CD1c-positive myeloid dendritic cell (primary cell): ENCODE measurements at regions not wholly inside any gene's neighbourhood (a gene's known extent, or its start where the extent isn't known, plus 50 kb on each side); places are given as distances from the start of the nearest gene placed in this dataset.
"Not testable (repeated sequence)": the region's sequence is repeated elsewhere in the genome, so short reads cannot be mapped to it uniquely, and the experiment has no call there.

Experiments
- DNase-seq: peaks from one replicate; pipeline ENCODE4 v3.0.0-alpha.2; 2016; ENCODE audit errors: extremely low spot score

GRCh38 chr5:130580264-130580663 lies 584.8 kb downstream of the HINT1 start:
- DNase-seq: no peak

GRCh38 chr5:130578354-130578753 lies 586.7 kb downstream of the HINT1 start:
- DNase-seq: no peak

GRCh38 chr5:130571076-130571475 lies 594.0 kb downstream of the HINT1 start:
- no peak for DNase-seq

- no peak for DNase-seq
Measured at GRCh38 chr5:130568791-130569190, 596.3 kb downstream of the HINT1 start.

- DNase-seq: no peak
Measured at GRCh38 chr5:130555429-130555828, 609.6 kb downstream of the HINT1 start.

- no peak for DNase-seq
Measured at GRCh38 chr5:130550562-130550928, 614.5 kb downstream of the HINT1 start.

- no peak for DNase-seq
Measured at GRCh38 chr5:130549884-130550561, 615.0 kb downstream of the HINT1 start.

- no peak for DNase-seq
Measured at GRCh38 chr5:130546211-130546610, 618.8 kb downstream of the HINT1 start.

GRCh38 chr5:130545291-130545690 lies 619.8 kb downstream of the HINT1 start:
- DNase-seq: no peak

GRCh38 chr5:130541617-130542221 lies 623.3 kb downstream of the HINT1 start:
- peak; percentile 17 for DNase-seq

GRCh38 chr5:130536691-130537090 lies 628.4 kb downstream of the HINT1 start:
- DNase-seq: no peak

- DNase-seq: no peak
Measured at GRCh38 chr5:130532786-130533185, 628.5 kb downstream of the CHSY3 start.

GRCh38 chr5:130529511-130530485 lies 625.5 kb downstream of the CHSY3 start:
- no peak for DNase-seq

GRCh38 chr5:130529111-130529510 lies 624.8 kb downstream of the CHSY3 start:
- no peak for DNase-seq

- no peak for DNase-seq
Measured at GRCh38 chr5:130528474-130528873, 624.2 kb downstream of the CHSY3 start.

GRCh38 chr5:130526708-130527107 lies 622.4 kb downstream of the CHSY3 start:
- DNase-seq: no peak

GRCh38 chr5:130520211-130520610 lies 615.9 kb downstream of the CHSY3 start:
- no peak for DNase-seq

GRCh38 chr5:130514984-130515690 lies 610.9 kb downstream of the CHSY3 start:
- DNase-seq: no peak

- DNase-seq: no peak
Measured at GRCh38 chr5:130502702-130503101, 598.4 kb downstream of the CHSY3 start.

- DNase-seq: no peak
Measured at GRCh38 chr5:130501151-130501865, 597.0 kb downstream of the CHSY3 start.

GRCh38 chr5:130500495-130500894 lies 596.2 kb downstream of the CHSY3 start:
- DNase-seq: not testable (repeated sequence)
